SK-N-SH (cell line): ENCODE measurements at regions not wholly inside any gene's neighbourhood (a gene's known extent, or its start where the extent isn't known, plus 50 kb on each side); places are given as distances from the start of the nearest gene placed in this dataset.

Experiments
- CTCF ChIA-PET: fragments of 300-600, 350-600 bp; formaldehyde crosslinking; extraction: SDS; loops from one replicate; lab custom pipeline; 2021; lab: Yijun Ruan, JAX
- POLR2A ChIA-PET: fragments of 350-600 bp; sonication (Branson Sonifier 250); formaldehyde crosslinking; extraction: SDS; loops from one replicate; lab custom pipeline; 2020; ENCODE audit warnings: antibody characterized with exemption, inconsistent platforms; lab: Yijun Ruan, JAX
- DNase-seq: peaks from one replicate; pipeline ENCODE4 v3.0.0; 2012
- H2AFZ ChIP-seq: fragments of 200-600 bp; sonication (generic); 2 replicates; pipeline ENCODE4 v1.8.1; 2016; ENCODE audit warnings: antibody characterized with exemption, mild to moderate bottlenecking, low read depth
- H3F3A ChIP-seq: fragments of 200-600 bp; sonication (generic); replicated peaks from 2 replicates; pipeline ENCODE3; 2016; ENCODE audit warnings: antibody characterized with exemption, mild to moderate bottlenecking; ENCODE audit not compliant: insufficient read depth
- H3K27ac ChIP-seq, 2 experiments: fragments of 200-500 bp in 1 of 2; fragments of 200-600 bp in 1 of 2; sonication (Bioruptor generic) in 1 of 2; sonication (generic), shearing (Covaris generic) in 1 of 2; 2 replicates each; pipeline versions ENCODE4 v1.5.1 to v1.6.1; 2014 to 2016; ENCODE audit warnings: low read depth in 2 of 2, inconsistent platforms in 1 of 2, low read length in 1 of 2, mild to moderate bottlenecking in 1 of 2, mixed read lengths in 1 of 2
- H3K27me3 ChIP-seq: fragments of 200-600 bp; sonication (generic), shearing (Covaris generic); 2 replicates; pipeline ENCODE4 v1.6.1; 2016; ENCODE audit warnings: mixed run types; ENCODE audit not compliant: insufficient read depth
- H3K36me3 ChIP-seq, 2 experiments: fragments of 200-500 bp in 1 of 2; fragments of 200-600 bp in 1 of 2; sonication (Bioruptor generic) in 1 of 2; sonication (generic) in 1 of 2; replicated peaks in 1 of 2; 2 replicates each; pipeline versions ENCODE3 to v1.5.1; 2014 to 2016; ENCODE audit warnings: low read length in 1 of 2, mild to moderate bottlenecking in 1 of 2; ENCODE audit not compliant: insufficient read depth in 2 of 2, control insufficient read depth in 1 of 2
- H3K4me1 ChIP-seq, 2 experiments: fragments of 200-500 bp in 1 of 2; fragments of 200-600 bp in 1 of 2; sonication (Bioruptor generic) in 1 of 2; sonication (generic), shearing (Covaris generic) in 1 of 2; 2 replicates each; pipeline versions ENCODE4 v1.5.1 to v1.6.1; 2014 to 2016; ENCODE audit warnings: low read depth in 1 of 2, low read length in 1 of 2, mixed run types in 1 of 2; ENCODE audit not compliant: insufficient read depth in 2 of 2, control insufficient read depth in 1 of 2
- H3K4me2 ChIP-seq: fragments of 200-600 bp; sonication (generic), shearing (Covaris generic); 2 replicates; pipeline ENCODE4 v1.6.1; 2017; ENCODE audit warnings: mixed run types
- H3K4me3 ChIP-seq, 2 experiments: fragments of 200-500 bp in 1 of 2; fragments of 200-600 bp in 1 of 2; sonication (Bioruptor generic) in 1 of 2; sonication (generic), shearing (Covaris generic) in 1 of 2; 2 replicates each; pipeline versions ENCODE4 v1.5.1 to v1.8.1; 2014 to 2016; ENCODE audit warnings: low read depth in 2 of 2, inconsistent platforms in 1 of 2, low read length in 1 of 2, mild to moderate bottlenecking in 1 of 2, mixed read lengths in 1 of 2, moderate library complexity in 1 of 2
- H3K79me2 ChIP-seq: fragments of 200-600 bp; sonication (generic); 2 replicates; pipeline ENCODE4 v1.8.1; 2017; ENCODE audit warnings: mild to moderate bottlenecking; ENCODE audit not compliant: insufficient read depth
- H3K9ac ChIP-seq: fragments of 200-600 bp; sonication (generic); 2 replicates; pipeline ENCODE4 v1.6.1; 2017; ENCODE audit warnings: mixed run types
- H3K9me2 ChIP-seq: fragments of 200-600 bp; sonication (generic); 2 replicates; pipeline ENCODE4 v1.6.1; 2017; ENCODE audit warnings: mixed run types
- H3K9me3 ChIP-seq: fragments of 200-600 bp; sonication (generic); 2 replicates; pipeline ENCODE4 v1.6.1; 2017; ENCODE audit warnings: mixed run types, mild to moderate bottlenecking, moderate library complexity
- H4K20me1 ChIP-seq: fragments of 200-600 bp; sonication (generic); 2 replicates; pipeline ENCODE4 v1.6.1; 2017; ENCODE audit warnings: mild to moderate bottlenecking, mixed run types; ENCODE audit not compliant: insufficient read depth
- CHD2 ChIP-seq: fragments of 150-350 bp; IDR thresholded peaks from 2 replicates; pipeline ENCODE4 v1.6.1; 2018; ENCODE audit warnings: low read length; ENCODE audit not compliant: partially characterized antibody
- ELF1 ChIP-seq: IDR thresholded peaks from 2 replicates; pipeline ENCODE4 v1.4.0; 2012
- EP300 ChIP-seq, 2 experiments: IDR thresholded peaks; 2 replicates each; pipeline versions ENCODE4 v1.4.0 to v1.6.1; 2012; ENCODE audit warnings: borderline replicate concordance in 1 of 2, low read depth in 1 of 2, low read length in 1 of 2
- FOSL2 ChIP-seq: IDR thresholded peaks from 2 replicates; pipeline ENCODE4 v1.4.0; 2012; ENCODE audit warnings: low read depth, mild to moderate bottlenecking, moderate library complexity, borderline replicate concordance
- FOXM1 ChIP-seq: IDR thresholded peaks from 2 replicates; pipeline ENCODE4 v1.4.0; 2012; ENCODE audit warnings: low read depth, mild to moderate bottlenecking
- GATA2 ChIP-seq: sonication (generic); formaldehyde crosslinking; IDR thresholded peaks from 2 replicates; pipeline ENCODE4 v1.5.0; 2020; ENCODE audit warnings: mild to moderate bottlenecking, missing genetic modification reagents
- JUND ChIP-seq: IDR thresholded peaks from 2 replicates; pipeline ENCODE4 v1.4.0; 2012
- MAX ChIP-seq: IDR thresholded peaks from 2 replicates; pipeline ENCODE4 v1.4.0; 2012; ENCODE audit warnings: low read depth
- MEF2A ChIP-seq: IDR thresholded peaks from 2 replicates; pipeline ENCODE4 v1.4.0; 2012; ENCODE audit warnings: low read depth, borderline replicate concordance
- MXI1 ChIP-seq: IDR thresholded peaks from 2 replicates; pipeline ENCODE4 v1.6.1; 2012; ENCODE audit warnings: mild to moderate bottlenecking, low read depth, low read length, improper control_type of control experiment
- NFIC ChIP-seq: IDR thresholded peaks from 2 replicates; pipeline ENCODE4 v1.4.0; 2012; ENCODE audit warnings: borderline replicate concordance
- NRF1 ChIP-seq: IDR thresholded peaks from 2 replicates; pipeline ENCODE4 v1.6.1; 2012; ENCODE audit warnings: low read depth, mild to moderate bottlenecking, low read length
- POLR2AphosphoS5 ChIP-seq: IDR thresholded peaks from 2 replicates; pipeline ENCODE4 v1.6.1; 2012; ENCODE audit warnings: low read depth, low read length
- SIN3A ChIP-seq: IDR thresholded peaks from 2 replicates; pipeline ENCODE4 v1.6.1; 2012; ENCODE audit warnings: low read depth, mild to moderate bottlenecking, low read length, moderate library complexity, borderline replicate concordance
- SMC3 ChIP-seq: IDR thresholded peaks from 2 replicates; pipeline ENCODE4 v1.6.1; 2012; ENCODE audit warnings: low read depth, low read length, improper control_type of control experiment
- TAF1 ChIP-seq: IDR thresholded peaks from 2 replicates; pipeline ENCODE4 v1.6.1; 2012; ENCODE audit warnings: low read depth, mild to moderate bottlenecking, low read length, moderate library complexity, borderline replicate concordance
- TCF12 ChIP-seq: IDR thresholded peaks from 2 replicates; pipeline ENCODE4 v1.4.0; 2012
- USF2 ChIP-seq: fragments of 150-350 bp; IDR thresholded peaks from 2 replicates; pipeline ENCODE4 v1.6.1; 2017; ENCODE audit warnings: antibody characterized with exemption, low read length, low read depth, borderline replicate concordance
- WGBS: methylation state at CpG from one replicate; pipeline ENCODE4 v1.1.6; 2017; ENCODE audit warnings: low lambda C conversion rate; 5-methylcytosine and 5-hydroxymethylcytosine counted together

- POLR2A ChIA-PET, result no interaction called here
- no peak for DNase-seq
- CTCF ChIA-PET, result interaction anchor here (0.9 to 1.1 kb wide), 2 partner anchors 11 to 13 kb away, joined by 3 to 4 read pairs; no protein-coding TSS in a partner anchor
Observed at GRCh38 chr2:39537150-39537549, 100.1 kb upstream of the MAP4K3 start.

DNA sequence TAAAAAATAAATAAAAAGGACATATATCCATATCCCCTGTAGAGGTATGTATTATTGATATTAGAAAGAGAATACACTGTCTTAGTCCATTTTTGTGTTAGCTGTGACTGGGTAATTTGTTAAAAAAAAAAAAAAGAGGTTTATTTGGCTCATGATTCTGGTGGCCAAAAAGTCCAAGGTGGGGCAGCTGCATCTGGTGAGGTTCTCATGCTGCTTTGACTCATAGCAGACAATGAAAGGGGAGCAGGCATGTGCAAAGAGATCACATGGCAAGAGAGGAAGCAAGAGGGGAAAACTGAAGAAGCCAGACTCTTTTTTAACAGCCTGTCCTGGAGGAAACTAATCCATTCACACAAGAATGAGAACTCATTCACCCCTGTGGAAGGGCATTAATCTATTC, 101.6 kb upstream of the MAP4K3 start:
- ChIA-PET POLR2A (no interaction called here), CTCF (interaction anchor here (0.5 to 1.9 kb wide), 3 partner anchors 8 to 167 kb away, joined by 3 to 4 read pairs (median 3); no protein-coding TSS in a partner anchor)
- Histone ChIP-seq H3F3A (no peaks in the 10 kb centered on the region), H3K9me3 (no peaks in the 10 kb centered on the region), H3K9me2 (no peaks in the 10 kb centered on the region), H3K27ac (no peak overlapping the region), H3K36me3 (no peaks in the 10 kb centered on the region), H3K79me2 (no peaks in the 10 kb centered on the region), H2AFZ (no peak overlapping the region), H3K9ac (no peak overlapping the region), H4K20me1 (no peaks in the 10 kb centered on the region), H3K27me3 (no peaks in the 10 kb centered on the region), H3K4me2 (no peak overlapping the region), H3K4me1 (peaks cover 0 to 9% of the 10 kb centered on the region in 2 experiments; a peak in 2 of 4 replicates), H3K4me3 (no peak overlapping the region)
- no peak for DNase-seq
- TF ChIP-seq MXI1 (no peak), MAX (no peak), JUND (no peak)

More at GRCh38 chr2:39537150-39537549, 100.1 kb upstream of the MAP4K3 start:
- Histone ChIP-seq H2AFZ (no peak overlapping the region), H3K4me3 (no peak overlapping the region), H3K27ac (no peak overlapping the region), H3K4me1 (no peaks in the 10 kb centered on the region), H4K20me1 (no peaks in the 10 kb centered on the region), H3K9me2 (no peaks in the 10 kb centered on the region), H3K79me2 (no peaks in the 10 kb centered on the region), H3F3A (no peaks in the 10 kb centered on the region), H3K9me3 (no peaks in the 10 kb centered on the region), H3K9ac (no peak overlapping the region), H3K36me3 (no peaks in the 10 kb centered on the region), H3K4me2 (no peak overlapping the region), H3K27me3 (no peaks in the 10 kb centered on the region)
- WGBS, result 88% methylated on average over 3 of the region's 3 CpGs
- TF ChIP-seq SMC3, result no peak
- no peak for TF ChIP-seq TCF12

DNA sequence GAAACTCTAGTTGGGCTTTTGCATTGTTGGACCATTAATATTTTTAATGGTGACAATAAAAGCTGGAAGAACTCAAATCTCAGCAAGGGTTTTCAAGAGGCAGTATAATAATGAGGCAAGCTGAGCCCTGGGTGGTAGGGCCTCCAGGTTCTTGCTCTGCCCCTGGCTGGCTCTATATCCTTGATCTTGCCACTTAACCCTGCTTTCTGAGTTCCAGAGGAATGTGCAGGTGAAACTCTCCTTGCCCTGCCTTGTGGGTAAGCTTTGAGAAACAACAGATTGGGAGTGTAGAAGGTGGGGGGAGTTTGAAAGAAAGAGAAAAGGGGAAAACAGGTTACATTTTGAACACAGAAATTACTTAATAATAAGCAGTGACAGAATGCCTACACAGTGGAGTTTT, 103.3 kb upstream of the MAP4K3 start:
- Histone ChIP-seq H3K27me3 (no peaks in the 10 kb centered on the region), H3K27ac (no peak overlapping the region), H3F3A (no peaks in the 10 kb centered on the region), H3K9ac (no peak overlapping the region), H3K9me3 (no peaks in the 10 kb centered on the region), H3K79me2 (no peaks in the 10 kb centered on the region), H3K4me2 (no peak overlapping the region), H3K4me1 (peaks cover 0 to 9% of the 10 kb centered on the region in 2 experiments; a peak in 2 of 4 replicates), H2AFZ (no peak overlapping the region), H3K4me3 (no peak overlapping the region), H3K9me2 (no peaks in the 10 kb centered on the region), H3K36me3 (no peaks in the 10 kb centered on the region), H4K20me1 (no peaks in the 10 kb centered on the region)
- ChIA-PET CTCF (interaction anchor here (0.7 to 1.9 kb wide), 3 partner anchors 8 to 28 kb away, joined by 3 to 4 read pairs (median 4); no protein-coding TSS in a partner anchor), POLR2A (no interaction called here)
- no peak for TF ChIP-seq SIN3A
- no peak for TF ChIP-seq FOXM1
- TF ChIP-seq NRF1, result no peak
- TF ChIP-seq MEF2A, result no peak
- no peak for TF ChIP-seq JUND
- no peak for TF ChIP-seq USF2
- no peak for TF ChIP-seq NFIC
- no peak for TF ChIP-seq TAF1
- TF ChIP-seq ELF1, result no peak
- TF ChIP-seq POLR2AphosphoS5, result no peak
- no peak for TF ChIP-seq CHD2
- no peak for TF ChIP-seq GATA2 (CRISPR knock-in tag)
- TF ChIP-seq EP300 (IDR thresholded peaks at IDR 0.05; ENCODE audit: borderline replicate concordance in 1 of 2, low read depth in 1 of 2, low read length in 1 of 2), result no peak
- TF ChIP-seq FOSL2, result no peak
- no peak for DNase-seq
